GM13977 (cell line): ENCODE measurements at regions not wholly inside any gene's neighbourhood (a gene's known extent, or its start where the extent isn't known, plus 50 kb on each side); places are given as distances from the start of the nearest gene placed in this dataset.
"Not testable (repeated sequence)": the region's sequence is repeated elsewhere in the genome, so short reads cannot be mapped to it uniquely, and the experiment has no call there.

Source experiments
- DNase-seq: peaks from one replicate; pipeline ENCODE4 v3.0.0; 2012; ENCODE audit warnings: low spot score
- in situ Hi-C: fragments of 300-500 bp; cut with MboI; formaldehyde crosslinking; loops from one replicate; pipeline ENCODE4 v1.12.0; 2022; ENCODE audit warnings: low sequenced_read_pairs, low pct_unique_long_range_greater_than_20kb, mixed read lengths, inconsistent platforms; ENCODE audit not compliant: unreplicated experiment
- TF ChIP-seq, protein P1 (sequence below): IDR thresholded peaks from 2 replicates; pipeline ENCODE4 v1.5.1; 2012; ENCODE audit warnings: mild to moderate bottlenecking, control low read depth; ENCODE audit not compliant: insufficient read depth; ENCODE audit errors: extremely low read depth, missing control alignments

DNA sequence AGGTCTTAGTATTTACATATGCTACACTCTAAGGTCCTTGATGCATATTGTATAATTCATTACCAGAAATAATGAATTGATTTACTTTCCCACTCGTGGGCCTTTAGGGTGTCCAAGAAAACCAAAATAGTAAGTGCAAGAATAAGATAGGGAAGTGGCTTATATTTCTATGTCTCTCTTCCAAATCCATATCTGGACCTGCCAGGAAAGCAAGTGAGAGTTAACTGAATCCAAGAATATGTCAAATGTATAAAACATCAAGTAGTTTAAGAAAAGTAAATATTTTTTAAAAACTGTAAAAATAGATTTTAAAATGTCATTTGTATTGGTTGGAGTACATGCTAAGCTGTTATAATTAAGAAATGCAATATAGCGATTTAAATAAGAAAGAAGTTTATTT is 1072.1 kb downstream of the OTOL1 start:
- DNase-seq: no peak
- in situ Hi-C loops: no loop called here
- TF ChIP-seq, protein P1, sequence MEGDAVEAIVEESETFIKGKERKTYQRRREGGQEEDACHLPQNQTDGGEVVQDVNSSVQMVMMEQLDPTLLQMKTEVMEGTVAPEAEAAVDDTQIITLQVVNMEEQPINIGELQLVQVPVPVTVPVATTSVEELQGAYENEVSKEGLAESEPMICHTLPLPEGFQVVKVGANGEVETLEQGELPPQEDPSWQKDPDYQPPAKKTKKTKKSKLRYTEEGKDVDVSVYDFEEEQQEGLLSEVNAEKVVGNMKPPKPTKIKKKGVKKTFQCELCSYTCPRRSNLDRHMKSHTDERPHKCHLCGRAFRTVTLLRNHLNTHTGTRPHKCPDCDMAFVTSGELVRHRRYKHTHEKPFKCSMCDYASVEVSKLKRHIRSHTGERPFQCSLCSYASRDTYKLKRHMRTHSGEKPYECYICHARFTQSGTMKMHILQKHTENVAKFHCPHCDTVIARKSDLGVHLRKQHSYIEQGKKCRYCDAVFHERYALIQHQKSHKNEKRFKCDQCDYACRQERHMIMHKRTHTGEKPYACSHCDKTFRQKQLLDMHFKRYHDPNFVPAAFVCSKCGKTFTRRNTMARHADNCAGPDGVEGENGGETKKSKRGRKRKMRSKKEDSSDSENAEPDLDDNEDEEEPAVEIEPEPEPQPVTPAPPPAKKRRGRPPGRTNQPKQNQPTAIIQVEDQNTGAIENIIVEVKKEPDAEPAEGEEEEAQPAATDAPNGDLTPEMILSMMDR: no peak

DNA sequence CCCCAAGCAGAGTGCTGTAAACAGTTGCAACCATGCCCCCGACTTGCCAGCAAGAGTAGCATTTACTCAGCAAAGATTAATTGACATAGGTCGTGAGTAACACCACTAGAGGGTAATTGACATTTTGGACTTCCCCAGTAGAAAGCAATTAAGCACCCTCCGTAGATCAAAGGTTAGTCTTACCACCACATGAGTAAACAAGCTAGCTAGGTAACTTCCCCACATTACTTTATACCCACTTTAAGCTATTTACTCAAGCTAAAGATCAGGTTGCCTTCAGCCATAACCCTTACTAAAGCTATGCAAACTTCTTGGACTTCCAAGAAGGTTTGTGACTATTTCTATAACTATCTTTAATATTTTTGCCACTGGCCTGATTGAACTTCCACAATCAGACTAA is 1072.7 kb downstream of the OTOL1 start:
- TF ChIP-seq, protein P1: no peak
- in situ Hi-C loops: no loop called here
- no peak for DNase-seq

DNA sequence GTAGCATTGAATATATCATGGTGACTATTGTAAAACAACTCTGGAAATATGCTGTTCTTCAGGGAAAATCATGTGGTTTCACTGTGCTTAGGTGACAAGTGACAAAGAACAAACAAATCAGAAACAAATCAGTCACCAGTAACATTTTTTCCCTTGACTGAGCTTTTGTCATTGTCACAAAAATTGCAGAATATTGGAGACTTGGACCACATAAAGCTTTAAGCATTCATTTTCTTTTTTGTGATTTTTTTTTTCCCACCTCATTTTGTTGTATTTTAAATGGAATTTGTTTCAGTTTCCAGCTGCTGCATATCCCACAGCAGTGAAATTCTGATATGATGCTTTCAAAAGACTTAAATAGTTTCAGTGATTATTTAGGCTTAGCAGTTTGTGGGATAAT is 1088.4 kb downstream of the OTOL1 start:
- DNase-seq: no peak
- in situ Hi-C loops: no loop called here
- TF ChIP-seq, protein P1: no peak

DNA sequence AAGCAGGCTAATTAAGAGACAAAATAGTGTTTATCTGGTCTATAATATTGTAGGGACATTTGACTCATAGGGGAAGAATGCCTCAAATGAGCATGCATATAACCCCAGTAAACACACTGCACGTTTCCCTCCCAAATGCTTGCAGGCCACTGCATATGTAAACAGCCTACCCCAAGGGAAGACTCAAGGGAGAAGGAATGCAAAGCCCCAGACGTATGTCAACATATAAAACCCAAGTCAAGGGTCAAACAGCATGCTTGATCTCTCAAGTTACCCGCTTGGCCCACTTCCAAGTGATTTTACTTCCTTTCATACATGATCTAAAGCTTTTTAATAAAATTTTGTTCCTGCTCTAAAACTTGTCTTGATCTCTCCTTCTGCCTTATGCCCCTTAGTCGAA is 1090.0 kb downstream of the OTOL1 start:
- TF ChIP-seq, protein P1: no peak
- in situ Hi-C loops: no loop called here
- DNase-seq: no peak

- no peak for DNase-seq
- in situ Hi-C loops: no loop called here
- TF ChIP-seq, protein P1: no peak
Measured at GRCh38 chr3:162597226-162597625, 1100.6 kb downstream of the OTOL1 start.

GRCh38 chr3:162598500-162598899 is 1101.9 kb downstream of the OTOL1 start:
- DNase-seq, in situ Hi-C loops: not testable (repeated sequence)

DNA sequence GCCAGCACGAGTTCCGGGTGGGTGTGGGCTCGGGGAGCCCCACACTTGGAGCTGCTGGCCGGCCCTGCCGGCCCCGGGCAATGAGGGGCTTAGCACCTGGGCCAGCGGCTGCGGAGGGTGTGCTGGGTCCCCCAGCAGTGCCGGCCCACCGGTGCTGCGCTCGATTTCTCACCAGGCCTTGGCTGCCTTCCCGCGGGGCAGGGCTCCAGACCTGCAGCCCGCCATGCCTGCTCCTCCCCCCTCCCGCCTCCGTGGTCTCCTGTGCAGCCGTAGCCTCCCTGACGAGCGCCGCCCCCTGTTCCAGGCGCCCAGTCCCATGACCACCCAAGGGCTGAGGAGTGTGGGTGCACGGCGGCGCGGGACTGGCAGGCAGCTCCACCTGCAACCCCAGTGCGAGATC is 1103.1 kb downstream of the OTOL1 start:
- in situ Hi-C loops, DNase-seq: not testable (repeated sequence)

DNA sequence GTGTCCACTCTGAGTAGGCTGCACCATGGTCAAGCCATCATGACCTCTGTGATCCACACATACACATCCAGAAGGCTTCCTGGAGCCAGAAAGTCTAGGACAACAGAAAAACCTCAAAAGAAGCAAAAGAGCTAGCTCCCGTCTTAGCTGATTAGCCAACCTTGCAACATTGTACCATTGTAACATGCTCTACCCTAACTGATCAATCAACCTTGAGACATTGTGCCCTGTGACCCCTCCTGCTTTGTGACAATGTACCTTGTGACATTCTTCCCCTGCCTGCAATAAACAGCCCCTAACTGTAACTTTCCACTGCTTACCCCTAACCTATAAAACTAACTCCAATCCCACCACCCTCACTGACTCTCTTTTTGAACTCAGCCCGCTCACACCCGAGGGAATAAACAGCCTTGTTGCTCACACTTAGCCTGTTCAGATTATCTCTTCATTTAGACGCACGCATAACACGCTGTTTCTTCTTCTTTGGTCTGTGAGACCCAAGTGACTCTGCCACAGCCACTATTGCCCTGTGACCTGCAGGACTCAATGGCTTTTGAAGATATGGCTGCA is 1104.6 kb downstream of the OTOL1 start:
- in situ Hi-C loops: no loop called here
- DNase-seq: no peak
- TF ChIP-seq, protein P1: no peak
